Mesenchymal stem cell (in vitro differentiated cells and primary cell): ENCODE measurements at regions not wholly inside any gene's neighbourhood (a gene's known extent, or its start where the extent isn't known, plus 50 kb on each side); places are given as distances from the start of the nearest gene placed in this dataset.

Source experiments
- DNase-seq: peaks from one replicate; pipeline ENCODE4 v3.0.0-alpha.2; 2013
- H2AFZ ChIP-seq: one replicate; pipeline ENCODE4 v1.6.1; 2013; ENCODE audit warnings: low read depth, mild to moderate bottlenecking, control low read depth, inconsistent platforms, low read length, moderate library complexity
- H2AK5ac ChIP-seq: 2 replicates; pipeline ENCODE4 v1.6.1; 2013; ENCODE audit warnings: low read length, moderate library complexity, mild to moderate bottlenecking, inconsistent platforms; ENCODE audit not compliant: severe bottlenecking
- H2BK120ac ChIP-seq: one replicate; pipeline ENCODE4 v1.6.1; 2013; ENCODE audit warnings: low read depth, mild to moderate bottlenecking, inconsistent platforms, low read length, moderate library complexity
- H2BK12ac ChIP-seq, 2 experiments: one replicate each; pipeline ENCODE4 v1.6.1; 2013; ENCODE audit warnings: inconsistent platforms in 2 of 2, low read length in 2 of 2, mild to moderate bottlenecking in 2 of 2, moderate library complexity in 2 of 2, control low read depth in 1 of 2
- H2BK15ac ChIP-seq: one replicate; pipeline ENCODE4 v1.6.1; 2013; ENCODE audit warnings: mild to moderate bottlenecking, low read depth, inconsistent platforms; ENCODE audit not compliant: poor library complexity, severe bottlenecking
- H2BK5ac ChIP-seq: 2 replicates; pipeline ENCODE4 v1.6.1; 2013; ENCODE audit warnings: low read depth, mild to moderate bottlenecking, low read length, control low read depth, inconsistent platforms; ENCODE audit not compliant: poor library complexity, severe bottlenecking
- H3K14ac ChIP-seq, 2 experiments: one replicate each; pipeline ENCODE4 v1.6.1; 2013; ENCODE audit warnings: inconsistent platforms in 2 of 2, low read length in 2 of 2, control low read depth in 1 of 2, mild to moderate bottlenecking in 1 of 2, moderate library complexity in 1 of 2
- H3K18ac ChIP-seq, 2 experiments: one replicate each; pipeline ENCODE4 v1.6.1; 2013; ENCODE audit warnings: inconsistent platforms in 2 of 2, low read length in 2 of 2, control low read depth in 1 of 2, low read depth in 1 of 2, mild to moderate bottlenecking in 1 of 2
- H3K23ac ChIP-seq, 2 experiments: one replicate each; pipeline ENCODE4 v1.6.1; 2013; ENCODE audit warnings: inconsistent platforms in 2 of 2, low read length in 2 of 2, mild to moderate bottlenecking in 2 of 2, moderate library complexity in 2 of 2, control low read depth in 1 of 2
- H3K27ac ChIP-seq: 2 replicates; pipeline ENCODE4 v1.5.1; 2013; ENCODE audit warnings: mild to moderate bottlenecking, moderate library complexity, low read length, control low read depth, inconsistent platforms; ENCODE audit not compliant: poor library complexity, severe bottlenecking
- H3K27me3 ChIP-seq, 2 experiments: 2 replicates each; pipeline versions ENCODE4 v1.6.1 to v1.7.0; 2013; ENCODE audit warnings: low read length in 2 of 2, mild to moderate bottlenecking in 2 of 2, moderate library complexity in 2 of 2, control low read depth in 1 of 2, inconsistent platforms in 1 of 2; ENCODE audit not compliant: control insufficient read depth in 1 of 2, insufficient read depth in 1 of 2
- H3K36me3 ChIP-seq, 2 experiments: 2 replicates each; pipeline versions ENCODE4 v1.6.1 to v1.7.0; 2013; ENCODE audit warnings: low read length in 2 of 2, control low read depth in 1 of 2, inconsistent platforms in 1 of 2, low read depth in 1 of 2, mild to moderate bottlenecking in 1 of 2; ENCODE audit not compliant: insufficient read depth in 2 of 2, control insufficient read depth in 1 of 2
- H3K4ac ChIP-seq, 2 experiments: one replicate each; pipeline ENCODE4 v1.6.1; 2013; ENCODE audit warnings: inconsistent platforms in 2 of 2, low read length in 2 of 2, mild to moderate bottlenecking in 2 of 2, moderate library complexity in 2 of 2, control low read depth in 1 of 2, low read depth in 1 of 2
- H3K4me1 ChIP-seq: 2 replicates; pipeline ENCODE4 v1.6.1; 2013; ENCODE audit warnings: low read depth, low read length, control low read depth; ENCODE audit not compliant: control insufficient read depth, insufficient read depth
- H3K4me2 ChIP-seq: 2 replicates; pipeline ENCODE4 v1.6.1; 2013; ENCODE audit warnings: low read length, mild to moderate bottlenecking, inconsistent platforms; ENCODE audit not compliant: poor library complexity, severe bottlenecking
- H3K4me3 ChIP-seq, 2 experiments: 2 replicates each; pipeline versions ENCODE4 v1.5.1 to v1.7.0; 2013; ENCODE audit warnings: low read length in 2 of 2, mild to moderate bottlenecking in 2 of 2, control low read depth in 1 of 2, low read depth in 1 of 2; ENCODE audit not compliant: insufficient read depth in 1 of 2
- H3K79me1 ChIP-seq: replicated peaks from 2 replicates; pipeline ENCODE4 v1.6.1; 2013; ENCODE audit warnings: mild to moderate bottlenecking, control low read depth, low read length, inconsistent platforms; ENCODE audit not compliant: poor library complexity, severe bottlenecking
- H3K9ac ChIP-seq: 2 replicates; pipeline ENCODE4 v1.7.0; 2013; ENCODE audit warnings: mild to moderate bottlenecking, low read length, moderate library complexity
- H3K9me3 ChIP-seq: 2 replicates; pipeline ENCODE4 v1.7.0; 2013; ENCODE audit warnings: mild to moderate bottlenecking, low read length; ENCODE audit not compliant: control insufficient read depth
- H4K8ac ChIP-seq: one replicate; pipeline ENCODE4 v1.6.1; 2013; ENCODE audit warnings: inconsistent platforms, mild to moderate bottlenecking, low read length, moderate library complexity
- H4K91ac ChIP-seq: one replicate; pipeline ENCODE4 v1.6.1; 2013; ENCODE audit warnings: mild to moderate bottlenecking, low read length, inconsistent platforms
- WGBS: methylation state at CpG from one replicate; pipeline ENCODE4 v1.1.7; 2013; ENCODE audit warnings: mixed read lengths; 5-methylcytosine and 5-hydroxymethylcytosine counted together

DNA sequence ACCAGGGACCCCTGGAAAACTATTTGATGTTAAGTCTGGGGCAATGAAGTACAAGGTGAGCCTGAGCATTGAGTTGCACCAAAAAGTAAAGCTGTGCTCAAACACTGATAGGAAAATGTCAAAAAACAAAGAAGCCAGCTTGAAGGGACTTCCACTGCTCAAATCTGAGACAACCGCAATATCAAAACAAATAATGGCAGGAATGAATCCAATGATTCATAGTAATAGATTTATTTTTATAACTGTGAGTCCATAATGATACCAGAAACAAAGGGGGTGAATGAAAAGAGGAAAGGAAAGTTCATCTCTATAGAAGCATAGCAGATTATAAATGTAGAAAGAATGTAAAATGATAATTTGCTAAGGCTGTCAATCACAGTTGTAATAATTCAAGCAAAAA lies 237.3 kb upstream of the ZBTB20 start:
- no peak overlapping the region for H3K18ac ChIP-seq
- no peak overlapping the region for H2BK120ac ChIP-seq
- H3K4me2 ChIP-seq: no peak overlapping the region
- H3K79me1 ChIP-seq: no peaks in the 10 kb centered on the region
- H2AFZ ChIP-seq: no peak overlapping the region
- H3K23ac ChIP-seq: no peak overlapping the region
- H4K91ac ChIP-seq: no peak overlapping the region
- no peak overlapping the region for H3K4ac ChIP-seq
- no peak for DNase-seq
- H2BK15ac ChIP-seq: no peak overlapping the region
- no peak overlapping the region for H2BK5ac ChIP-seq
- WGBS: 100% methylated on average over 1 of the region's 1 CpG
- H2BK12ac ChIP-seq: no peak overlapping the region
- H3K27ac ChIP-seq: no peak overlapping the region
- H2AK5ac ChIP-seq: no peak overlapping the region
- H3K9ac ChIP-seq: no peak overlapping the region
- no peaks in the 10 kb centered on the region for H3K4me1 ChIP-seq
- no peaks in the 10 kb centered on the region for H3K9me3 ChIP-seq
- H3K36me3 ChIP-seq: no peaks in the 10 kb centered on the region
- no peak overlapping the region for H4K8ac ChIP-seq
- no peaks in the 10 kb centered on the region for H3K27me3 ChIP-seq
- H3K4me3 ChIP-seq: no peak overlapping the region
- no peak overlapping the region for H3K14ac ChIP-seq

DNA sequence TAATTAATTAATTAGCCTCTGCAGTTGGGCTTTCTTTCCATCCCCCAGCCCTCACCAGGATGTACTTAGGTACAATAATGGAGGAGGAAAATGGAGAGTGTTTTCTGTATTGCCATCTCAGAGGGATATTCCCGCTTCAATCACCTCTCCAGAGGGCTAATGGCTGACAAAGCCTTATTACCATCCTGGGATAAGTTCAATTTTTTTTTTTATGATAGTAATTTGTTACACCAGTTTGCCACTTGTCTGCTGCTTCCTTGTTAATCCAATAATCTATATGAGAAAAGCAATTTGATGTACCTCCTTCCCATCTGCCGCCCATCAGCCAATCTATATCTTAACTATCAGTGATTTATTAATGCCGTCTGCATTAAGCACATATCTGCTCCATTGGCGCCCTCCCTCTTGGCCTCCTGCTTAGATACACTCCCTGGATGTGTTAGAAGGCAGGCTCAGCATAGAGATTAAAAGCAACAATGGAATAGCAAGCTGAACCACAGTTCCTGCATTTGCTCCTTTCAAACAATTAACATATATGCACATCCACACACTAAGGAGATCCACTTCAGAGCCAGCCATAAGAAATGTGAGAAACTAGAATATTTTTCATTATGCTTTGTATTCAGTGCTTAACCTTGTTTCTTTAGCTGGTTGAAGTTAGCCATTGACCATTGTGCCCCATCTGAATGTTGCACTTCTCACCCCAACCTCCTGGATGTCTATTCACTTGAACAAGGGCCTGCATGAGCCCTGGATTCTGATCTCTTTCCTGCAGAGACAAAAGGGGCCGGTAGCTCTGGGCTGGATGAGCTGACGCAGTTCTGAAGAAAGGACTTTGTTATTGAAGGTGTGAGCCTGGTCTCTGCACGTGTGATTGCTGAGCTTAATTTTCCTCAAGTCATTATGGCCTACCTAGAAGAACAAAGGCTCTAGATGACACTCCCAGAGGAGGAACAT lies 237.3 kb upstream of the GAP43 start:
- Histone ChIP-seq H3K4me3 (no peak overlapping the region), H3K9ac (no peak overlapping the region), H3K23ac (no peak overlapping the region), H3K4ac (no peak overlapping the region), H2BK15ac (no peak overlapping the region), H3K18ac (no peak overlapping the region), H3K4me1 (no peaks in the 10 kb centered on the region), H4K8ac (no peak overlapping the region), H2BK12ac (no peak overlapping the region), H3K36me3 (no peaks in the 10 kb centered on the region), H4K91ac (no peak overlapping the region), H2BK120ac (no peak overlapping the region), H3K27me3 (no peaks in the 10 kb centered on the region), H2AFZ (no peak overlapping the region), H3K27ac (no peak overlapping the region), H3K9me3 (no peaks in the 10 kb centered on the region), H3K4me2 (no peak overlapping the region), H2BK5ac (no peak overlapping the region), H3K79me1 (no peaks in the 10 kb centered on the region), H3K14ac (no peak overlapping the region), H2AK5ac (no peak overlapping the region)
- WGBS: 88% methylated on average over 5 of the region's 7 CpGs
- DNase-seq: no peak

DNA sequence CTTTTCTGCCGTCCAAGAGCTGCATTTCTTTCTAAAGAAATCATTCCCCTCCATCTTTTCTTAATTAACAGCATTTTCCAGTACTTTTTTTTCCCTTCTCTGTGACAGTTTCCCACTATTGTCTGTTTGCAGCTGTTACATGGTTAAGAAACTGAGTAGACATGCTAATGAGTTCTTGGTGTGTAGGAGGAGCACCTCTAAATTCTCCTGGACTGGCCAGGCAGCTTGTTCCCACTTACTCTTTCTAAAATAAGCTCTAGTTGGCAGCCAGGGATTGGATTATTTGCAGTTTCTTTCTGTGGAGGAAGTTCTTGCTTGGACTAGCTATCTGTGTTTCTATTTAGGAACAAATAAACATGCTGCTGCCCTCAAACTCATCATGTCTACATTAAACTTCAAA lies 235.1 kb upstream of the GAP43 start:
- no peak overlapping the region for H3K4me3 ChIP-seq
- no peak overlapping the region for H3K23ac ChIP-seq
- no peak overlapping the region for H2AFZ ChIP-seq
- no peak overlapping the region for H3K4me2 ChIP-seq
- H3K4me1 ChIP-seq: no peaks in the 10 kb centered on the region
- no peak overlapping the region for H3K4ac ChIP-seq
- no peak overlapping the region for H3K9ac ChIP-seq
- no peak overlapping the region for H3K27ac ChIP-seq
- no peak overlapping the region for H4K91ac ChIP-seq
- H4K8ac ChIP-seq: no peak overlapping the region
- H3K14ac ChIP-seq: no peak overlapping the region
- H2AK5ac ChIP-seq: no peak overlapping the region
- H3K79me1 ChIP-seq: no peaks in the 10 kb centered on the region
- H3K36me3 ChIP-seq: no peaks in the 10 kb centered on the region
- H2BK5ac ChIP-seq: no peak overlapping the region
- H3K27me3 ChIP-seq: no peaks in the 10 kb centered on the region
- DNase-seq: peak; percentile 26
- WGBS: 67% methylated on average over 1 of the region's 1 CpG
- H3K9me3 ChIP-seq: no peaks in the 10 kb centered on the region
- H2BK12ac ChIP-seq: no peak overlapping the region
- H2BK120ac ChIP-seq: no peak overlapping the region
- H2BK15ac ChIP-seq: no peak overlapping the region
- H3K18ac ChIP-seq: no peak overlapping the region

DNA sequence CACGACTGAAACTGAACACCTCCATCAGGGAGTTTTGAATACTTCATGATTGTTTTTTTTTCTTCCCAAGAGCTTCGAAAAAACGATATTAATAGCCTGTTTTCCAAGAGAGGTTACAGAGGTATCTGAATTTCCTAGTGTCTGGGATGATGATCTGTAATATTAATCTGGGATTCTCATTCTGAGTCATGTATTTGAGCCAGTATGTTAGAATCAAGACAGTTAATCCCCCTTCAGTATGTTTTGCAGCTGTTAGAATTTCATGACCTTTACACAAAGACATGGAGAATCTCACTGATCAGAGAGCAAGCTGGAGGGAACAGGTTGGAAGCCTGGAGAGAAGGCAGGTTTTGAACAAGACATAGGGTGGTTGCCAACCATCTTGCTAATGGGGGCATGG lies 234.5 kb upstream of the GAP43 start:
- Histone ChIP-seq H2BK5ac (no peak overlapping the region), H2BK12ac (no peak overlapping the region), H3K79me1 (no peaks in the 10 kb centered on the region), H4K91ac (no peak overlapping the region), H4K8ac (no peak overlapping the region), H3K27ac (no peak overlapping the region), H3K4me2 (no peak overlapping the region), H3K18ac (no peak overlapping the region), H3K27me3 (no peaks in the 10 kb centered on the region), H2BK120ac (no peak overlapping the region), H2AFZ (no peak overlapping the region), H3K4me3 (no peak overlapping the region), H3K14ac (no peak overlapping the region), H2AK5ac (no peak overlapping the region), H3K4me1 (no peaks in the 10 kb centered on the region), H3K9me3 (no peaks in the 10 kb centered on the region), H2BK15ac (no peak overlapping the region), H3K23ac (no peak overlapping the region), H3K36me3 (no peaks in the 10 kb centered on the region), H3K9ac (no peak overlapping the region), H3K4ac (no peak overlapping the region)
- 97% methylated on average over 2 of the region's 3 CpGs for WGBS
- DNase-seq: no peak
